ENCODE measurements at regions not wholly inside any gene's neighbourhood (a gene's known extent, or its start where the extent isn't known, plus 50 kb on each side); places are given as distances from the start of the nearest gene placed in this dataset.
A peak's percentile ranks its signal among the peaks of the same experiment; 100 is the strongest.
"Not testable (repeated sequence)": the region's sequence is repeated elsewhere in the genome, so short reads cannot be mapped to it uniquely, and the experiment has no call there.

- no peak overlapping the region for H3K27ac Mint-ChIP-seq
- H3K4me1 Mint-ChIP-seq = no peaks in the 10 kb centered on the region
- peaks cover 0 to 14% (median 6%) of the 10 kb centered on the region in 5 donors for H3K27me3 Mint-ChIP-seq
- ATAC-seq (no peak), DNase-seq (no peak)
- peaks cover 0 to 11% (median 4%) of the 10 kb centered on the region in 9 donors for H3K9me3 Mint-ChIP-seq
- POLR2A ChIA-PET = no interaction called here
- H3K4me3 Mint-ChIP-seq = no peak overlapping the region
- H3K36me3 Mint-ChIP-seq = peaks cover 0 to 5% (median 0%) of the 10 kb centered on the region in 3 donors
These were observed 225.3 kb downstream of the ICOS start for GRCh38 chr2:204161886-204162285.

GRCh38 chr2:204166961-204167360, 230.4 kb downstream of the ICOS start:
- no peak for ATAC-seq
- Mint-ChIP-seq H3K36me3 (no peaks in the 10 kb centered on the region), H3K27ac (no peak overlapping the region), H3K4me1 (no peaks in the 10 kb centered on the region), H3K4me3 (no peak overlapping the region), H3K9me3 (peaks cover 0 to 3% (median 0%) of the 10 kb centered on the region in 9 donors), H3K27me3 (peaks cover 0 to 1% (median 0%) of the 10 kb centered on the region in 5 donors)
- POLR2A ChIA-PET = interaction anchor here (0.6 kb wide), 1 partner anchor 483 kb away, joined by 4 read pairs; no protein-coding TSS in a partner anchor
- no peak for DNase-seq

GRCh38 chr2:204167670-204168069, 231.1 kb downstream of the ICOS start:
- POLR2A ChIA-PET, ATAC-seq, DNase-seq: not testable (repeated sequence)

GRCh38 chr2:204170411-204170810, 233.8 kb downstream of the ICOS start:
- Mint-ChIP-seq H3K27ac (peak overlapping the region in 1 of 10 donors; percentile 85), H3K36me3 (no peaks in the 10 kb centered on the region), H3K27me3 (peaks cover 0 to 1% (median 0%) of the 10 kb centered on the region in 5 donors), H3K4me3 (no peak overlapping the region), H3K9me3 (no peaks in the 10 kb centered on the region), H3K4me1 (no peaks in the 10 kb centered on the region)
- ATAC-seq (no peak), DNase-seq (no peak)
- POLR2A ChIA-PET = no interaction called here

More at GRCh38 chr2:204167670-204168069, 231.1 kb downstream of the ICOS start:
- not testable (repeated sequence) for H3K36me3 Mint-ChIP-seq, H3K4me3 Mint-ChIP-seq, H3K9me3 Mint-ChIP-seq, H3K4me1 Mint-ChIP-seq, H3K27ac Mint-ChIP-seq, H3K27me3 Mint-ChIP-seq

GRCh38 chr2:204171432-204172144, 235.0 kb downstream of the ICOS start:
- ATAC-seq (no peak), DNase-seq (no peak)
- Mint-ChIP-seq H3K9me3 (no peaks in the 10 kb centered on the region), H3K4me1 (no peaks in the 10 kb centered on the region), H3K27ac (no peak overlapping the region), H3K36me3 (no peaks in the 10 kb centered on the region), H3K27me3 (no peaks in the 10 kb centered on the region), H3K4me3 (no peak overlapping the region)
- POLR2A ChIA-PET = no interaction called here

GRCh38 chr2:204172145-204172600, 235.6 kb downstream of the ICOS start:
- Mint-ChIP-seq H3K36me3 (no peaks in the 10 kb centered on the region), H3K4me1 (no peaks in the 10 kb centered on the region), H3K27ac (no peak overlapping the region), H3K4me3 (no peak overlapping the region), H3K27me3 (no peaks in the 10 kb centered on the region), H3K9me3 (no peaks in the 10 kb centered on the region)
- no peak for ATAC-seq
- DNase-seq = no peak
- POLR2A ChIA-PET = no interaction called here

GRCh38 chr2:204174034-204174433, 237.5 kb downstream of the ICOS start:
- ATAC-seq (no peak), DNase-seq (no peak)
- H3K4me1 Mint-ChIP-seq = peaks cover 0 to 2% (median 0%) of the 10 kb centered on the region in 4 donors
- H3K27me3 Mint-ChIP-seq = peaks cover 0 to 8% (median 4%) of the 10 kb centered on the region in 5 donors
- no peak overlapping the region for H3K27ac Mint-ChIP-seq
- H3K36me3 Mint-ChIP-seq = no peaks in the 10 kb centered on the region
- no peak overlapping the region for H3K4me3 Mint-ChIP-seq
- POLR2A ChIA-PET = no interaction called here
- no peaks in the 10 kb centered on the region for H3K9me3 Mint-ChIP-seq

GRCh38 chr2:204175552-204176271, 239.1 kb downstream of the ICOS start:
- Mint-ChIP-seq H3K9me3 (no peaks in the 10 kb centered on the region), H3K27me3 (peaks cover 3 to 8% (median 6%) of the 10 kb centered on the region in 5 donors), H3K27ac (no peak overlapping the region), H3K4me3 (no peak overlapping the region), H3K4me1 (peaks cover 0 to 2% (median 0%) of the 10 kb centered on the region in 4 donors), H3K36me3 (no peaks in the 10 kb centered on the region)
- POLR2A ChIA-PET = no interaction called here
- DNase-seq (no peak), ATAC-seq (no peak)

- Mint-ChIP-seq H3K27me3 (peaks cover 3 to 8% (median 7%) of the 10 kb centered on the region in 5 donors), H3K27ac (no peak overlapping the region), H3K9me3 (no peaks in the 10 kb centered on the region), H3K4me1 (peaks cover 0 to 2% (median 0%) of the 10 kb centered on the region in 4 donors), H3K4me3 (no peak overlapping the region), H3K36me3 (no peaks in the 10 kb centered on the region)
- ATAC-seq (no peak), DNase-seq (no peak)
- POLR2A ChIA-PET = interaction anchor here (2.1 kb wide), 1 partner anchor 66 kb away, joined by 9 read pairs; no protein-coding TSS in a partner anchor
These were observed 239.7 kb downstream of the ICOS start for GRCh38 chr2:204176306-204176705.

GRCh38 chr2:204177251-204177976, 240.9 kb downstream of the ICOS start:
- peaks cover 3 to 8% (median 7%) of the 10 kb centered on the region in 5 donors for H3K27me3 Mint-ChIP-seq
- H3K36me3 Mint-ChIP-seq = no peaks in the 10 kb centered on the region
- no peaks in the 10 kb centered on the region for H3K9me3 Mint-ChIP-seq
- DNase-seq = no peak
- ATAC-seq = peak in 1 of 2 donors; percentile 30
- H3K4me1 Mint-ChIP-seq = peaks cover 0 to 2% (median 0%) of the 10 kb centered on the region in 4 donors
- POLR2A ChIA-PET = interaction anchor here (2.1 kb wide), 1 partner anchor 68 kb away, joined by 9 read pairs; no protein-coding TSS in a partner anchor
- no peak overlapping the region for H3K27ac Mint-ChIP-seq
- H3K4me3 Mint-ChIP-seq = no peak overlapping the region

- no peaks in the 10 kb centered on the region for H3K36me3 Mint-ChIP-seq
- no peaks in the 10 kb centered on the region for H3K9me3 Mint-ChIP-seq
- POLR2A ChIA-PET = interaction anchor here (2.1 kb wide), 1 partner anchor 68 kb away, joined by 9 read pairs; no protein-coding TSS in a partner anchor
- DNase-seq (peak; percentile 35 to 79 (median 58)), ATAC-seq (peak; percentile 77 to 86)
- peaks cover 0 to 2% (median 0%) of the 10 kb centered on the region in 4 donors for H3K4me1 Mint-ChIP-seq
- H3K4me3 Mint-ChIP-seq = no peak overlapping the region
- H3K27me3 Mint-ChIP-seq = peaks cover 3 to 8% (median 7%) of the 10 kb centered on the region in 5 donors
- H3K27ac Mint-ChIP-seq = no peak overlapping the region
These were observed 241.5 kb downstream of the ICOS start for GRCh38 chr2:204177977-204178522.

- Mint-ChIP-seq H3K27me3 (peaks cover 3 to 9% (median 8%) of the 10 kb centered on the region in 5 donors), H3K4me1 (peaks cover 0 to 2% (median under 1%) of the 10 kb centered on the region in 4 donors), H3K27ac (no peak overlapping the region), H3K9me3 (no peaks in the 10 kb centered on the region), H3K36me3 (no peaks in the 10 kb centered on the region), H3K4me3 (no peak overlapping the region)
- POLR2A ChIA-PET = no interaction called here
- no peak for DNase-seq
- no peak for ATAC-seq
These were observed 244.1 kb downstream of the ICOS start for GRCh38 chr2:204180649-204181048.
